ENCODE measurements at regions not wholly inside any gene's neighbourhood (a gene's known extent, or its start where the extent isn't known, plus 50 kb on each side); places are given as distances from the start of the nearest gene placed in this dataset.
"Not testable (repeated sequence)": the region's sequence is repeated elsewhere in the genome, so short reads cannot be mapped to it uniquely, and the experiment has no call there.

DNA sequence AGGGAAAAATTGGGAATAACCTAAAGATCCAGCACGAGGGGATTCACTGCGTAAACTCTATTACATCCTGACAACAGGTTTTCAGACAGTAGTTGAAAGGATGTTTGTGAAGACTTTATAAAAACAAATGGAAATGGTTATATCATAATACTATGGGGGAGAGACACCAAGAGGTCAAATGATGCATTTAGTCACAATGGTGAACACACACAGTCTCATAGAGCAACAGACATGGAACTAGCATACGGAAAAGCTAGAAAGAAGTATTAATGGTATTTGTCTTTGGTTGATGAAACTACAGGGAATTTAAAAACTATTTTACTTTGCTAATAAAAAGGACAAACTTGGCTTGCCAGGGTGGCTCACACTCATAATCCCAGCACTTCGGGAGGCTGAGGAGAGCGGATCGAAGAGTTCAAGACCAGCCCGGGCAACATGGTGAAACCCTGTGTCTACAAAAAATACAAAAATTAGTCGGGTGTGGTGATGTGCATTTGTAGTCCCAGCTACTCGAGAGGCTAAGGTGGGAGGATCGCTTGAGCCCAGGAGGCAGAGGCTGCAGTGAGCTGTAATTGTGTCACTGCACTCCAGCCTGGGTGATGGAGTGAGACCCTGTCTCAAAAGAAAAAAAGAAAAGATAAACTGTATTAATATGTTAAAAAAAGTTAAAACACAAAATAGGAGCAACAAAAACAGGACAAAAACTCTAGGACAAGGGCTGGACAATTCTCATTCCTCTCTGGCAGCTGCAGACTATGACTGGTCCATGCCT is 94.8 kb downstream of the MYCN start:
- no peak for DNase-seq (ENCODE audit: low spot score)

DNA sequence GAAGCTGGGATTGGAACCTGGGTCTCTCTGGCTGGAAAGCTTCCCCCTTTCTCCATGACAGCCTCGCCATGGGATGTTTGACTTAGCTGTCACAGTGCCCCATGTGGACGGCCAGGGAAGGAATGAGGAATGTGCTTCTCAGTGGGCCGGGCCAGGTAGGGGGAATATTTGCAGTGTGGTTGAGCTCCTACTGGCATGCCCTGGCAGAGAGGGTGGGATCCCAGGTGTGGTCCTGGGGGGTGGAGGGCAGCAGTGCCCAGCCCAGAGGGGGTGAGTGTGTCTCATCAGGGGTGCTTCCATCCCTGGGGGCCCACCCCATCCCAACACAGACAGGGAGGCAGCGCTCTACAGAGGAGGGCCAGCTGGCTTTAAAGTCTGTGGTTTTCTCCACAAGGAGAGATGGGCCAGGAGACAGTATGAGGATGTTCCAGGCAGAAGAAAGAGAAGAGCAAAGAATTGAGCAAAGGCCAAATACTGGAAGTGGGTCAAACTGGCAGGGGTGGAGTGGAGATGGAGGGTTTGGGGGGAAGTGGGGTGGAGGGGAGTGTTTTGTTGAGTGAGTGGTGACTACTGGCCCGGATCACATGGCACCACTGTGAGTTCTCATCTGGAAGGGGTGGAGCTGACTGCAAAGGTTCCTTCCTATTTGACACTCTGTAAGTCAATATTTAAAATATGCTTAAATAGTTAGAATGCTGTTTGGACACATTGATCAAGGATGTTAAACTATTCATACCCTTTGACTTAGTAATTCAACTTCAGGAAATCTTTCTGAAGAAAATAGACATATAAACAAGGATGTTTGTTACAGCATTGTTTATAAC is 94.0 kb downstream of the MYCN start:
- DNase-seq (ENCODE audit: low spot score): no peak

DNA sequence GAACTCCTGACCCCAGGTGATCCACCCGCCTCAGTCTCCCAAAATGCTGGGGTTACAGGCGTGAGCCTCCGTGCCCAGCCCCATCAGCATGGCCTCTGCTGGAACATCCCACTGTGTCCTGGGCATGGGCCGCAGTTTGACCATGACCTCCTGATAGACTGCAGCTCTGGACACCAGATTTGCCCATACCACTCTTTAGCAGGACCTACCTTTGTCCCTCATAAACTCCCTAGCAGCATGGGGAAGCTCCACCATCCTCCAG is 92.6 kb downstream of the MYCN start:
- DNase-seq (ENCODE audit: low spot score): no peak

DNA sequence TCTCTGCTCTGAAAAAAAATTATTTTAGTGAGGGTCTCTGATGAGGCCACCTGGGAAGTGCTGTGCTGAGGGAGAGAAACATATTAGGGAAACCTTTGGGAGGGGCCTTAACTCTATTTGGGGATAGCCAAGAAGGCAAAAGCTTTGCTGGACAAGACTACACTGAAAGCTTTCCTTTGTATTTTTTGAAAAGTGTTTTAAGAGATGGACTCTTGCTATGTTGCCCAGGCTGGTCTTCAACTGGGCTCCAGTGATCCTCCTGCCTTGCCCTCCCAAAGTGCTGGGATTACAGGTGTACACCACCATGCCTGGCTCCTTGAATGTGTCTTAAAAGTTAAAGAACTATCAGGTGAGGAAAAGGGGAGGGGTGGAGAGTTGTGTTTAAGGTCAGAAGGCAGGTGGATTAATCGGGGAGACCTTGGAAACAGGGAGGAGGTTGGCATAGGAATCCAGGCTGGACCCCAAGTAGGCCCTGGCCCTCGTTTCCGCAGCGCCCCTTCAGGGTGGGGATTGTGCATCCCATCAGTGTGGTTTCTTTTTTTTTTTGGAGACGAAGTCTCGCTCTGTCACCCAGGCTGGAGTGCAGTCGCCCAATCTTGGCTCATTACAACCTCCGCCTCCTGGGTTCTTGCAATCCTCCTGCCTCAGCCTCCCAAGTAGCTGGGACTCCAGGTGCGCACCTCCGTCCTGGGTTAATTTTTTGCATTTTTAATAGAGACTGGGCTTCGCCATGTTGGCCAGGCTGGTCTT is 92.1 kb downstream of the MYCN start:
- no peak for DNase-seq (ENCODE audit: low spot score)

DNA sequence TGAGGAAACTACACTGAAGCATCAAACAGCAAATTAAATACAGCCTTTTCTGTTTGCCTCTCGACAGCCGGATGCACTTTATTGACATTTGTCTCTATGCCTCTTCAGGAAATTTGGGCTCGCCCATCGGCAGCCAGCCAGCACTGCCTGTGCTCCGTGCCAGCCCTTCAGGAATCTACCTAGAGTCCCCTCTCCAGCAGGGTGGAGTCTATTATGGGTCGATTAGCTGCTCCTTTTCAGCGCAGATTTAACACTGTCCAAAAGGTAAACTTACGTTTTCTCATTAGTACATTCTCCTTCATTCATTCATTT is 91.5 kb downstream of the MYCN start:
- DNase-seq (ENCODE audit: low spot score): no peak

DNA sequence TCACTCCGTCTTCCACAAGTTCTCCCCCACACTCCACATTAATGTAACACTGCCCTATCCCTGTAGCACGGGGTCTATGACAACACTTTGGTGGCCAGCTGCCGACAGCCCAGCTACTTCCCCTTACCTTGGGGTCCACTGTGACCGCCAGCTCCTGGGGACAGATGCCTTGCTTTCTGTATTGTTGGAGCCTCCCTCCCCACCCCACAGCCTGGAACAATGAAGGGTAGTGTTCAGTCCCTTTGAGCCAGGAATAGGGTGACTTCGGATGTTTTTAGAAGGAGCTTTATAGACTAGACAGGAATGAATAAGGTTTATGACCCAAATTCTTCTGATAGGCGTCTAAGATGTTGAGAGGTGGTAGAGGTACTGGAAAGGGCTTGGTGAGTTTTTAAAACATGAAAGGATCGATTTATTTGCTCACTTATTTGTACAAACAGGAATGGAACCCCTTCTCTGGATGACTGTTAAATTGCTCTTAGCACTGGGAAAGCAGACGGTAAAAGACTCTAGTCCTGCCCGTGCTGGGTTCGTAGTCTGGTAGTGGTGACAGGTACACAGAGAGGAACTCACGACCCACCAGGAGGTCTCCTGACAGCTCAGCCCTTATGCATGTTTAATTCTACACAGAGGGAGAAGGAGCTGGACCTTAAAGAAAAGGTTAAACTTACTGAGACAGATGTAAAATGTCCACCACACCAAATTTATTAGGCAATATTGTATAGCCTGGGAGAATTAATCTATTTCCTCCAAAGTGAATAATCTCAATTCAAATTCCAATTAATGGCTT is 90.9 kb downstream of the MYCN start:
- DNase-seq (ENCODE audit: low spot score): no peak

DNA sequence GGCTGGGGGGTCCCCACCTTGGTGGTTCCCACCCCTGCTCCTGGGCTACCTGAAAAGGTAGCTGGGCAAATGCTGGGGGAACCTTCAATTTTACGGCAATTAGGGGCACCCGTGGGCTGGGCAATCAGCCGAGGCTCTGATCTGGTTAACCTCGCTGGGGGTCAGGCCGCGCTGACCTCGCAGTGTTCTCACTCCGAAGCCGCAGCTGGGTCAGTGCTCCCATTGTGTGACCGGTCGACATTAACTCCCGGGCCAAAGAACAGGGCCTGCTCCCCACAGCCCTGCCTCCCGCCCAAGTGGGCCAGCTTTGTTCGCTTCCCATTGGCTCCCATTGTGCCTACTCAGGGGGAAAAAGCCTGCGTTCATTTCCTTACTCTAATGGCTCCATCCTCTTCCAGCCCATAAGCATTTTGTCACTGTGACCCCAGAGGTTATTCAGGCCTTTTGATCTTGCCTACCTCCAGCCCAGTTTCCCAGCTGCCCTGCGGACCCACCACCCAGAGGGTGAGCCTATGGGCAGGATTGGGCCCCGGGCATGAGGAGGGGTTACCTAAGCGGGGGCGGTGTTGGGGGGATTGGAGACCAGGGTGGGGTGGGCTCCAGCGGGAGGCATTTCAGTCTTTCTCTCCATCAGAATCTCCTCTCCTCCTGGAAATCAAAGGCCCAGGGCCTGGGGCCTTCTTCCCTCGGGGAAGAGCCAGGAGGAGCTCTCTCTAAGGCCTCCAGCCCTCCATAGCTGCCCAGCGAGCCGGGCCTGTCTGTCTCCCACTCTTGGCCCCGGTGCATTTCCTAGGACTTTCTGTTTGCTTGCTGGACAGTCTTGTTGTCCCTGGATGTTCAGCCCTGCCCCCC is 90.1 kb downstream of the MYCN start:
- DNase-seq (ENCODE audit: low spot score): no peak

DNA sequence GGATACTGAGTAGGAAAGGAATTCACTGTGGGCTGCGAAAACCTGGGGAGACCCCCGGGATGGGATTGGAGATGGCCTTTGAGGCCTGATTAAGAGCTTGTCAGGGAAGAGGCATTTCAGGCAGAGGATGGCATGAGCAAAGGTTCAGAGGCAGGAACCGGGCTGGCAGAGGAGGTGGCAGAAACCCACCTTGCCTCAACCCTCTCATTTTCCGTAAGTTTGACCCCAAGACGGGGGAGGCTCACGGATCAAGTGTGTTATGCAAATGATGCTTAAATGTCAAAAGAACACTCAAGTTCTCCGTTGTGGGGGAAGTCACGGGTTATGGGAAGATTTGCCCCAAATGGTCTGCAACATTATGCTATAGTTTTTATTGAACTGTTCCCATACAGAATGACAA is 88.3 kb downstream of the MYCN start:
- DNase-seq (ENCODE audit: low spot score): no peak

DNA sequence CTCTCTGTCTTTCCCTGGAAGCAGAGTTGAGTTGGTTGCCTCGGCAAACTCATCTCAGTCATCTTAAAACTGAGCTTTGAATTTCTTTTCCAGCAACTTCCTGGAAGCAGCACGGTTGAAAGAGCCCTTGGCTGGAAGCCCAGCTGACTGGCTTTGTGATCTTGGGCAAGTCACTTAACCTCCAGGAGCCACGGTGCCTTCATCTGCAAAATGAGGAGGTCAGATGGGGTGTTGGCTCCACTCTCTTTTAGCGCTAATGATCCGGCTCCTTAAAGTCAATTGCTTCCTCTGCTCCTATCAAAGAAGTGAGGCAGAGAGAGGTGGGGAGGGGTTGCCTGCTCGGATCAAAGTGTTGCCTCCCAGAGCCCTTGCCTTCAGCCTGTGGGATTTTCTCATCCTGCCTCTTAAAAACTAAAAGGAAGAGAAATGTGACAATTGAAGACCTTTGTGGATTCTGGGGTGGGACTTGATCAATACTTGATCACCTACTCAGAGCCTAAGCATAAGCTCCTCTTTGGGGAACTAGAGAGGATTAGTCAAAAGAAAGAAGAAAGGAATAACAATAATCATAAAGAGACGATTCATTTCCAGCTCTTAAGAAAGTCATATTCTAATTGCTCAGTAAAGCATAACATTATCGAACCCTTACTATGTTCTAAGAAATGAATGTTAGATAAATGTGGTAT is 86.6 kb downstream of the MYCN start:
- DNase-seq (ENCODE audit: low spot score): no peak

DNA sequence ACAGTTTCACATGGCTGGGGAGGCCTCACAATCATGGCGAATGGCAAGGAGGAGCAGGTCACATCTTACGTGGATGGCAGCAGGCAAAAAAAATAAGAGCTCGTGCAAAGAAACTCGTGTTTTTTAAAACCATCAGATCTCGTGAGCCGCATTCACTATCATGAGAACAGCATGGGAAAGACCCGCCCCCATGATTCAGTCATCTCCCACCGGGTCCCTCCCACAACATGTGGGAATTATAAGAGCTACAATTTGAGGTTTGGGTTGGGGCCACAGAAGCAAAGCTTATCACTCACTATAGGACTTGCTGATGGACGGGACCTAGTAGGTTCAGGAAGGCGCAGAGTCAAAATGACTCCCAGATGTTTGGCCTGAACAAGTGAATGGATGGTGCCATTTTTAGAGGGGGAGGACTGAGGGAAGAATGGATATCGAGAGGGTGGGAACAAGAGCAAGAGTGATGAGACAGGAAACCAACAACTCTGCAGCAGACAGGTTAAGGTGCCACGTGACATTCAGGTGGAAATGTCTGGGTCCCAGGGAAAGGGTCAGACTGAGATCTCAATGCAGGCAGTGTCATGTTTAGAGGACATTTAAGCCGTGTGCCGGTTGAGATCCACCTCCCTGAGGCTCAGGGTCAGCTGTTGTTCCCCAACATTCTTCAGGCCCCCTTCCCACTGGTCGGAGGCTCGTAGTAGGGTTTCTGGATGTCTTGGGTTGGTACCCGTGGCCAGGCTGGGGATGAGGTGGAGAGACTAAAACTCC is 85.7 kb downstream of the MYCN start:
- no peak for DNase-seq (ENCODE audit: low spot score)

DNA sequence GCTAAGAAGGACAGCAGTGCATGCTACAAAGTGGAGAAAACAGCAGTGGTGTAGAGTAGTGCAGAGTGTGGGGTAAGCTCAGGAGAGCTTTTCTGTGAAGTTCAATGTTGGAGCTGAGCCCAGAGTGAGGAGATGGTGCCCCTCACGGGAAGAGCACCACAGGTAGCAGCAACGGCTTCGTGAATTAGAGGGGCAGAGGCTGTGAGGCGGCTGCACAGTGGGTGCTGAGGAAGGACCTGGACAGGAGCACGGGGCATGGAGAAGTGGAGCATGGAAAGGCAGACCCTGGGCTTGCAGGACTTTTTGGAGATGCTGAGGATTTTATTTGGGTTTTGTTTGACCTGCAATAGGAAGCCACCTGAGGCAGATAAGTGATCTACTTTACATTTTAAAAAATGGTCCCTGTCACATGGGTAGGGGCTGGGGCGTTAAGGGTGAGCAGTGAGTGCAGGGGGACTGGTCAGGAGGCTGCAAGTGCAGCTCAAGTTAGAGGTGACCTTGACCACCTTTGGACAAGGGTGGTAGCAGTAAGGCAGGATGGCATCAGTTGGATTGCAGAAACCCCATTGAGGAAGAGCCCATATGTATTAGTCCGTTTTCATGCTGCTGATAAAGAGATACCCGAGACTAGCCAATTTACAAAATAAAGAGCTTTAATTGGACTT is 85.0 kb downstream of the MYCN start:
- DNase-seq (ENCODE audit: low spot score): no peak

DNA sequence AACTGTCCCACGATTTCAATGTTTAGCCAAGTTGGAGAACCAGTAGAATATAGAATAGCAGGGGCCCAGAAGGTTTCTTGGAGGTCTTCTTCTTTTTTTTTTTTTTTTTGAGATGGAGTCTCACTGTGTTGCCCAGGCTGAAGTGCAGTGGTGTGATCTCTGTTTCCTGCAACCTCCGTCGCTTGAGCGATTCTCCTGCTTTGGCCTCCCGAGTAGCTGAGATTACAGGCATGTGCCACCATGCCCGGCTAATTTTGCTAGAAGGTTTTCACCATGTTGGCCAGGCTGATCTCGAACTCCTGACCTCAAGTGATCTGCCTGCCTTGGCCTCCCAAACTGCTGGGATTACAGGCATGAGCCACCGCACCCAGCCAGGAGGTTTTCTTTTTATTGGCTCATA is 84.3 kb downstream of the MYCN start:
- DNase-seq (ENCODE audit: low spot score): not testable (repeated sequence)

DNA sequence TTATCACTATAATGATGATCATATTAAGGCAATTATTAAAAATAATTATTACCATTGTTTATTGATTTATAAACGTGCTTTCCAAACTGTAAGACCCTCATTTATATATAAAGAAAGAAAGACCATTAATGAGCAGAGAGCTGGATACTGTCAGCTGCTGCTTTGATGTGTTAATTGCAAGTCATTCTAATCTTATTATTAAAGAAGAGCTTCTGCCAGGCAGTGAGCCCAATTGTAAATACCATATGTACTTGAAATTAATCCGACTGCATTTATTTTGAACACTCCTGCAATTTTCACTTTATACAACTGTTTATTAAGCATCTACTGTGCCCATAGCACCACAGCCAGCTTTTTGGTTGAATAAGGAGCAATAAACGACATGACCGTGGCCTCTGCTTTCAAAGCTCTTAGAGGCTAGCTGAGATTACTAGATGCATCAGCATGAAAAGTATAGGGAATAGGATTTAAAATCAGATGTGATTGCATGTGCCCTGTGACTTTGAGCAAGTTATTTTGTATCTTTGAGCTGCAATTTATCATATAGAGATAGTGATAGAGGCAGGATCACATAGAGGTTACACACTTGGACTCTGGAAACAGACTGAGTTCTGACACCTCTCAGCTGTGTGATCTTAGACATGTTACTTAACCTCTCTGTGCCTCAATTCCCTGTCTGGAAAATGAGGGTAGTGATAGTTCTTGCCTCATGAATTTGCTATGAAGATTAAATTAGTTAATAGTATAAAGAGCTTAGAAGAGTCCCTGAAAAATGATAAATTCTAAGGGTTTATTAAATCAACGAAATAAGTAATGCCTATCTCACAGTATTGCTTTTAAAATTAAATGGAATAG is 83.4 kb downstream of the MYCN start:
- DNase-seq (ENCODE audit: low spot score): no peak

DNA sequence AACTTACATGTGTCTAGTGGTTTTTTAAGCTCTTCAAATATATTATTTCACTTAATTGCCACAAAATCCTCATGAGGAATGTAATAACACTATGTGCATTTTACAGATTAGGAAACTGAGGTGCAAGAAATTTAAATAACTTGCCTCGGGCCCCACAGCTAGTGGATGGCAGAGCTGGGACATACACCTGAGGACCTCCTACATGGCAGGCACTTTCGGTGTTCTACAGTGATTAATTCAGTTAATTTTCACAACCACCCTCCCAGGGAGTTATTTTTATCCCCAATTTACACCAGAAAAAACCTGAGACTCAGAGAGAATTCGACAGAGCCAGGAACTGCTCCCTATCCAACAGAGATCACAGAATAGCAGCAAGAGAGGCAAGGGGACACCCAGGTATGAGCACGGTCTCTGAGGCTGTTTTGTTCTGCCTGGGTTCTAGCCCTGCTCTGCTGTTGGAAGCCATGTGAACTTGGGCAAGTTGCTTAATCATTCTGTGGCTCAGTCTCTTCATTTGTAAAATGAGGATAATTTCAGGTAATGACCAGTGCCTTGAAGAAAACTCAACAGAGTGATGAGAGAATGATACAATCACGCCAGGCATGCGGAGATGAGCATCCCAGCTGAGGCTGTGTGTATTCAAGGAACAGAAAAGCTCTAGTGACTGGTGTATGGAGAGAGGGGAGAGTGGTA is 82.3 kb downstream of the MYCN start:
- no peak for DNase-seq (ENCODE audit: low spot score)

DNA sequence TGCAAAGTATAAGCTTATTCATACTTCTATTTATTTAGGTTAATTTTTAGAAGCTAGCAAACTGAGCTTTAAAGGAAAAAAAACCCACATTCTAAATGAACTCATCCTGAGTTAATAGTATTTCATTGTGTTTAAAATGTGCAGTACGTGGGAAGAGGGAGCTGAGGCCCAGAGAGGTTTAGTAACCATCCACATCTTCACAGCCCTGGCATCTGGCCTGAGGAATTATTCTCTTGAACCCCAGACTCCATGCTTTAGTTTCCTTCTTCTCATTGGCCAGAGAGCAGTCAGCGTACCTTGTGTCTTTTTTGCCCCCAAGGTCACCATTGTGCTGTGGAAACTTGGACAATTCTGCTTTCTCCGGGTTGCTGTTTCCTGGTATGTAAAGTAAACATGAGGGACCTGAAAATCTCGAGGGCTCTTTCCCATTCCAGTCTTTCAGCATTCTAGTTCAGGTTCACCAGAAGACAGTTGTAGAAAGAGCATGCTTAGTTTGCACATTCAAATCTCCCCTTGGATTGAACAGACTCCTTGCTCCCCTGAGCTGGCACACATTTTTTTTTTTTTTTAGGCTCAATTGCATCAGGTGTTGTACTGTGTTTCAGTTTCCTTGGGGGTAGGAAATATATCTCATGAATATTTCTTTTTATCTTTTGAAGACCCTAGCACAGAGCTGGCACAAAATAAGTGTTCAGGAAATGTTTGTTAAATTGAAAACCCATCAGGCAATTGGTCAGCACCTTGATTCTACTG is 81.4 kb downstream of the MYCN start:
- no peak for DNase-seq (ENCODE audit: low spot score)

DNA sequence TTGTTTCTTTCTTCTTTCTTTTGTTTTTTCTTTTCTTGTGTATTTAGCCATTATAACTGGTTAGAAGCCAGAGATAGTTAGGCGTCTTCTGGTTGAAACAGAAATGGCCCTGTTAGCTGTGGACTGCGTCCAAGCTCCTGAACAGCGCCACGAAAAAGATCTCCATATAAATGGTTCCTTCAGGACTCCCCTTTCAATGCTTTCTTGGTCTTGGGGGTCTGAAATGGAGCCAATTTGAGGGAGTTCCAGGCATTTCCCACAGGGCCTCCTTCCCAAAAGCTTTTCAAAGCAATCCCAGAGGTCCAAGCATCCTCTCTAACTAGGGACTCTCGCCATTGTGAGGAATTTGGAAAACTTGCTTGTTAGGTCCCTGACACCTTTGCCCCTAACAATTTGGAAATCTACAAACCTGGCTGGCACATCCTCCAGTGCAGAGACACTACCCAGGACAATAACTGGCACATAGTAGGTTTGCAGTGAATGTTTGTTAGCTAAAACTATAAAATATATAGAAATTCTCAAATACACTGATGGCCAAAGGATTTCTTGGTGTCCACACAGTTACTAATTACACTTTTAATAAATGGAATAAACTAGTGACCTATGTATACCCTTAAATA is 80.1 kb downstream of the MYCN start:
- no peak for DNase-seq (ENCODE audit: low spot score)
